ENCODE measurements at regions not wholly inside any gene's neighbourhood (a gene's known extent, or its start where the extent isn't known, plus 50 kb on each side); places are given as distances from the start of the nearest gene placed in this dataset.

- Histone ChIP-seq H3K36me3 (no peaks in the 10 kb centered on the region), H3K4me3 (no peak overlapping the region), H3K9me3 (no peaks in the 10 kb centered on the region), H3K27me3 (no peaks in the 10 kb centered on the region), H3K27ac (no peak overlapping the region), H3K4me1 (no peaks in the 10 kb centered on the region)
- no peak for DNase-seq (ENCODE audit: low spot score)
- TF ChIP-seq CTCF (IDR thresholded peaks at IDR 0.05): no peak
These were observed 73.7 kb downstream of the VEGFA start for GRCh38 chr6:43843669-43844171.

GRCh38 chr6:43843097-43843645, 73.2 kb downstream of the VEGFA start:
- Histone ChIP-seq H3K4me3 (no peak overlapping the region), H3K27me3 (no peaks in the 10 kb centered on the region), H3K27ac (no peak overlapping the region), H3K9me3 (no peaks in the 10 kb centered on the region), H3K36me3 (no peaks in the 10 kb centered on the region), H3K4me1 (no peaks in the 10 kb centered on the region)
- no peak for DNase-seq (ENCODE audit: low spot score)
- no peak for TF ChIP-seq CTCF (IDR thresholded peaks at IDR 0.05)

- Histone ChIP-seq H3K36me3 (no peaks in the 10 kb centered on the region), H3K27ac (no peak overlapping the region), H3K4me1 (no peaks in the 10 kb centered on the region), H3K4me3 (no peak overlapping the region), H3K9me3 (no peaks in the 10 kb centered on the region), H3K27me3 (no peaks in the 10 kb centered on the region)
- DNase-seq (ENCODE audit: low spot score): no peak
- TF ChIP-seq CTCF (IDR thresholded peaks at IDR 0.05): no peak
These were observed 72.3 kb downstream of the VEGFA start for GRCh38 chr6:43842231-43842794.

- H3K36me3 ChIP-seq: no peaks in the 10 kb centered on the region
- no peaks in the 10 kb centered on the region for H3K4me1 ChIP-seq
- no peak for DNase-seq (ENCODE audit: low spot score)
- H3K9me3 ChIP-seq: no peaks in the 10 kb centered on the region
- H3K27ac ChIP-seq: no peak overlapping the region
- H3K4me3 ChIP-seq: no peak overlapping the region
- no peaks in the 10 kb centered on the region for H3K27me3 ChIP-seq
- TF ChIP-seq CTCF (IDR thresholded peaks at IDR 0.05): no peak
These were observed 70.6 kb downstream of the VEGFA start for GRCh38 chr6:43840490-43841218.

- Histone ChIP-seq H3K36me3 (no peaks in the 10 kb centered on the region), H3K27me3 (no peaks in the 10 kb centered on the region), H3K9me3 (no peaks in the 10 kb centered on the region), H3K4me1 (no peaks in the 10 kb centered on the region), H3K27ac (no peak overlapping the region), H3K4me3 (no peak overlapping the region)
- peak in 1 of 2 donors; percentile 57 for TF ChIP-seq CTCF (IDR thresholded peaks at IDR 0.05)
- peak; percentile 83 for DNase-seq (ENCODE audit: low spot score)
These were observed 68.4 kb downstream of the VEGFA start for GRCh38 chr6:43838276-43839036.
